Endothelial cell of umbilical vein (primary cell): ENCODE measurements at regions not wholly inside any gene's neighbourhood (a gene's known extent, or its start where the extent isn't known, plus 50 kb on each side); places are given as distances from the start of the nearest gene placed in this dataset.

ENCODE experiments used
- BruUV-seq: library from RNA; stranded (reverse); fragments of 400-500 nt; replicated peaks from 2 replicates; lab custom pipeline; 2021; lab: Mats Ljungman, UMichigan
- CTCF ChIA-PET: fragments of 300-600, 350-600 bp; sonication (Branson Sonifier 250); formaldehyde crosslinking; loops from one replicate; lab custom pipeline; 2021; ENCODE audit warnings: antibody characterized with exemption, inconsistent platforms; lab: Charles Lee
- POLR2A ChIA-PET: fragments of 300-600, 350-600 bp; sonication (Branson Sonifier 250); formaldehyde crosslinking; loops from one replicate; lab custom pipeline; 2021; ENCODE audit warnings: antibody characterized with exemption, inconsistent platforms; lab: Charles Lee
- DNase-seq: peaks from one replicate; pipeline ENCODE4 v3.0.0-alpha.2; 2011; ENCODE audit warnings: low read depth, low spot score
- FAIRE-seq: peaks from 2 replicates; lab custom pipeline; 2011; peaks lifted over from hg19 to GRCh38; lab: Jason Lieb, UNC
- H2AFZ ChIP-seq: 2 replicates; pipeline ENCODE4 v1.6.0; 2012; ENCODE audit warnings: low read depth, low read length, control low read depth, inconsistent platforms
- H3K27ac ChIP-seq: 2 replicates; pipeline ENCODE4 v1.5.1; 2011; ENCODE audit warnings: low read depth, mild to moderate bottlenecking, control low read depth, low read length, moderate library complexity; ENCODE audit not compliant: insufficient read depth
- H3K27me3 ChIP-seq, 2 experiments: 2 replicates each; pipeline versions ENCODE4 v1.6.0 to v1.6.1; 2011; ENCODE audit warnings: low read length in 2 of 2, mixed read lengths in 1 of 2; ENCODE audit not compliant: control insufficient read depth in 2 of 2, insufficient read depth in 2 of 2
- H3K36me3 ChIP-seq, 2 experiments: 2 replicates in 1 of 2; 3 replicates in 1 of 2; pipeline ENCODE4 v1.5.1; 2011; ENCODE audit warnings: low read length in 2 of 2, mild to moderate bottlenecking in 1 of 2, moderate library complexity in 1 of 2; ENCODE audit not compliant: control insufficient read depth in 2 of 2, insufficient read depth in 2 of 2; ENCODE audit errors: extremely low read depth in 1 of 2
- H3K4me1 ChIP-seq: 3 replicates; pipeline ENCODE4 v1.5.1; 2011; ENCODE audit warnings: mild to moderate bottlenecking, low read length; ENCODE audit not compliant: control insufficient read depth, insufficient read depth; ENCODE audit errors: extremely low read depth
- H3K4me2 ChIP-seq: 2 replicates; pipeline ENCODE4 v1.6.1; 2011; ENCODE audit warnings: low read length, control low read depth, mixed read lengths; ENCODE audit not compliant: insufficient read depth
- H3K4me3 ChIP-seq, 3 experiments: fragments of 200-600 bp in 1 of 3; sonication (generic), shearing (Covaris generic) in 1 of 3; replicated peaks in 1 of 3; 2 replicates each; pipeline ENCODE4 v1.5.1; 2011 to 2016; ENCODE audit warnings: control low read depth in 3 of 3, low read length in 3 of 3, mild to moderate bottlenecking in 2 of 3, inconsistent platforms in 1 of 3, low read depth in 1 of 3, moderate library complexity in 1 of 3; ENCODE audit not compliant: insufficient read depth in 1 of 3
- H3K79me2 ChIP-seq: 2 replicates; pipeline ENCODE4 v1.6.0; 2012; ENCODE audit warnings: low read length, inconsistent platforms; ENCODE audit not compliant: control insufficient read depth, insufficient read depth
- H3K9ac ChIP-seq: replicated peaks from 2 replicates; pipeline ENCODE3; 2011; ENCODE audit warnings: low read length, control low read depth; ENCODE audit not compliant: insufficient read depth; ENCODE audit errors: extremely low read depth
- H3K9me1 ChIP-seq: replicated peaks from 3 replicates; pipeline ENCODE4 v1.6.0; 2011; ENCODE audit warnings: mild to moderate bottlenecking, low read length; ENCODE audit not compliant: control insufficient read depth, insufficient read depth; ENCODE audit errors: extremely low read depth
- H3K9me3 ChIP-seq: replicated peaks from 2 replicates; pipeline ENCODE4 v1.5.1; 2012; ENCODE audit warnings: low read length, inconsistent platforms; ENCODE audit not compliant: control insufficient read depth, insufficient read depth
- H4K20me1 ChIP-seq: replicated peaks from 2 replicates; pipeline ENCODE3; 2011; ENCODE audit warnings: mild to moderate bottlenecking, low read length; ENCODE audit not compliant: control insufficient read depth, insufficient read depth; ENCODE audit errors: extremely low read depth
- CTCF ChIP-seq, 2 donors: IDR thresholded peaks; 1 replicate in 1 of 2; 2 replicates in 1 of 2; pipeline ENCODE4 v1.5.1; 2011; ENCODE audit warnings: low read length in 2 of 2, mild to moderate bottlenecking in 2 of 2, moderate library complexity in 2 of 2, control low read depth in 1 of 2, inconsistent platforms in 1 of 2, low read depth in 1 of 2; ENCODE audit not compliant: insufficient read depth in 1 of 2; ENCODE audit errors: extremely low read depth in 1 of 2
- EZH2 ChIP-seq: IDR thresholded peaks from 2 replicates; pipeline ENCODE4 v1.6.1; 2012; ENCODE audit warnings: borderline replicate concordance, low read depth, mild to moderate bottlenecking, moderate library complexity, low read length, inconsistent platforms; ENCODE audit not compliant: severe bottlenecking
- FOS ChIP-seq: IDR thresholded peaks from 2 replicates; pipeline ENCODE4 v1.6.1; 2011; ENCODE audit warnings: mild to moderate bottlenecking, low read length, moderate library complexity, borderline replicate concordance; ENCODE audit not compliant: insufficient read depth
- GATA2 ChIP-seq: IDR thresholded peaks from 2 replicates; pipeline ENCODE4 v1.7.0; 2011; ENCODE audit warnings: low read depth, mild to moderate bottlenecking, moderate library complexity, mixed read lengths, low read length; ENCODE audit not compliant: insufficient read length, insufficient read depth
- JUN ChIP-seq: IDR thresholded peaks from 2 replicates; pipeline ENCODE4 v1.6.1; 2011; ENCODE audit warnings: borderline replicate concordance, low read depth; ENCODE audit not compliant: insufficient read length, insufficient read depth
- MAX ChIP-seq: IDR thresholded peaks from 2 replicates; pipeline ENCODE4 v1.6.1; 2011; ENCODE audit not compliant: insufficient read depth, insufficient read length
- MYC ChIP-seq: IDR thresholded peaks from one replicate; pipeline ENCODE4 v1.6.1; 2011; ENCODE audit warnings: mild to moderate bottlenecking, low read depth, low read length
- POLR2A ChIP-seq: IDR thresholded peaks from 2 replicates; pipeline ENCODE4 v1.6.1; 2012; ENCODE audit warnings: low read depth, mild to moderate bottlenecking, control low read depth, low read length
- POLR2AphosphoS5 ChIP-seq: IDR thresholded peaks from 2 replicates; pipeline ENCODE4 v1.6.1; 2012; ENCODE audit warnings: low read depth, mild to moderate bottlenecking, control low read depth, low read length, moderate library complexity; ENCODE audit not compliant: insufficient read depth
- dilution Hi-C: fragments of 300-500 bp; cut with MboI; formaldehyde crosslinking; loops from one replicate; pipeline ENCODE4 v1.15.0; 2019; ENCODE audit warnings: low sequenced_read_pairs; ENCODE audit not compliant: extremely low pct_ligation_motif_present
- intact Hi-C: fragments of 100-400 bp; cut with micrococcal nuclease; formaldehyde crosslinking; loops from one replicate; pipeline ENCODE4 v1.10.0; 2022

- Histone ChIP-seq H3K36me3 (no peaks in the 10 kb centered on the region), H3K4me1 (no peaks in the 10 kb centered on the region), H3K9me3 (no peaks in the 10 kb centered on the region), H4K20me1 (no peaks in the 10 kb centered on the region), H2AFZ (no peak overlapping the region), H3K79me2 (no peaks in the 10 kb centered on the region), H3K27ac (no peak overlapping the region), H3K9me1 (no peaks in the 10 kb centered on the region), H3K27me3 (no peaks in the 10 kb centered on the region), H3K9ac (no peak overlapping the region), H3K4me3 (no peak overlapping the region), H3K4me2 (no peak overlapping the region)
- POLR2A ChIA-PET, result no interaction called here
- no peak for FAIRE-seq
- CTCF ChIA-PET, result no interaction called here
- intact Hi-C loops (no loop called here), dilution Hi-C loops (no loop called here)
- no TSS peak for BruUV-seq
- TF ChIP-seq CTCF (IDR thresholded peaks at IDR 0.05; ENCODE audit: extremely low read depth in 1 of 2, insufficient read depth in 1 of 2, low read depth in 1 of 2, low read length in 2 of 2), result no peak
- no peak for TF ChIP-seq JUN
- TF ChIP-seq MAX, result no peak
- TF ChIP-seq POLR2A, result no peak
- no peak for TF ChIP-seq MYC
- no peak for TF ChIP-seq GATA2
- no peak for TF ChIP-seq FOS
- TF ChIP-seq POLR2AphosphoS5, result no peak
- no peak for TF ChIP-seq EZH2
- DNase-seq, result no peak
Observed at GRCh38 chr1:229080361-229080760, 190.6 kb upstream of the RAB4A start.
